CD8-positive, alpha-beta memory T cell (primary cell): ENCODE measurements at regions not wholly inside any gene's neighbourhood (a gene's known extent, or its start where the extent isn't known, plus 50 kb on each side); places are given as distances from the start of the nearest gene placed in this dataset.
"Not testable (repeated sequence)": the region's sequence is repeated elsewhere in the genome, so short reads cannot be mapped to it uniquely, and the experiment has no call there.

Experiments
- CTCF ChIA-PET: fragments of 350-600 bp; sonication (Branson Sonifier 250); formaldehyde crosslinking; loops from one replicate; lab custom pipeline; 2021; ENCODE audit warnings: antibody characterized with exemption; lab: Charles Lee
- POLR2A ChIA-PET: fragments of 350-600 bp; sonication (Branson Sonifier 250); formaldehyde crosslinking; loops from one replicate; lab custom pipeline; 2021; ENCODE audit warnings: antibody characterized with exemption; lab: Charles Lee
- DNase-seq, 5 donors: peaks; one replicate each; pipeline versions ENCODE4 v3.0.0 to v3.0.0-alpha.2; 2020 to 2022; ENCODE audit warnings: mixed read lengths in 1 of 5
- H3K27ac ChIP-seq: one replicate; pipeline ENCODE4 v1.7.0; 2013; ENCODE audit warnings: low read depth, mild to moderate bottlenecking, low read length, moderate library complexity
- H3K27me3 ChIP-seq: 2 replicates; pipeline ENCODE4 v1.7.0; 2013; ENCODE audit warnings: low read length, mild to moderate bottlenecking; ENCODE audit not compliant: insufficient read depth, poor library complexity, severe bottlenecking
- H3K36me3 ChIP-seq: 2 replicates; pipeline ENCODE4 v1.7.0; 2013; ENCODE audit warnings: mild to moderate bottlenecking, low read length, moderate library complexity; ENCODE audit not compliant: insufficient read depth
- H3K4me1 ChIP-seq: 2 replicates; pipeline ENCODE4 v1.7.0; 2013; ENCODE audit warnings: mild to moderate bottlenecking, low read length, moderate library complexity; ENCODE audit not compliant: insufficient read depth
- H3K4me3 ChIP-seq: 2 replicates; pipeline ENCODE4 v1.7.0; 2013; ENCODE audit warnings: mild to moderate bottlenecking, low read length
- H3K9me3 ChIP-seq: 2 replicates; pipeline ENCODE4 v1.7.0; 2013; ENCODE audit warnings: mild to moderate bottlenecking, low read length
- H3K27ac Mint-ChIP-seq, 8 donors: one replicate each; pipeline ENCODE4 v1.8.0; 2020 to 2021; ENCODE audit warnings: mixed read lengths in 8 of 8, mild to moderate bottlenecking in 6 of 8, inconsistent platforms in 3 of 8, moderate library complexity in 3 of 8
- H3K27me3 Mint-ChIP-seq, 2 donors: one replicate each; pipeline ENCODE4 v1.8.0; 2020 to 2021; ENCODE audit warnings: mixed read lengths in 2 of 2, mild to moderate bottlenecking in 1 of 2, moderate library complexity in 1 of 2
- H3K36me3 Mint-ChIP-seq, 3 donors: one replicate each; pipeline ENCODE4 v1.8.0; 2020 to 2021; ENCODE audit warnings: mixed read lengths in 3 of 3, inconsistent platforms in 1 of 3, mild to moderate bottlenecking in 1 of 3
- H3K4me1 Mint-ChIP-seq, 3 donors: one replicate each; pipeline ENCODE4 v1.8.0; 2020 to 2021; ENCODE audit warnings: mixed read lengths in 3 of 3, inconsistent platforms in 1 of 3, mild to moderate bottlenecking in 1 of 3
- H3K4me3 Mint-ChIP-seq, 7 donors: one replicate each; pipeline ENCODE4 v1.8.0; 2020 to 2021; ENCODE audit warnings: mixed read lengths in 7 of 7, mild to moderate bottlenecking in 6 of 7, moderate library complexity in 4 of 7, inconsistent platforms in 2 of 7
- H3K9me3 Mint-ChIP-seq, 5 donors: one replicate each; pipeline ENCODE4 v1.8.0; 2020 to 2022; ENCODE audit warnings: mixed read lengths in 5 of 5, mild to moderate bottlenecking in 3 of 5, moderate library complexity in 2 of 5, inconsistent platforms in 1 of 5

DNA sequence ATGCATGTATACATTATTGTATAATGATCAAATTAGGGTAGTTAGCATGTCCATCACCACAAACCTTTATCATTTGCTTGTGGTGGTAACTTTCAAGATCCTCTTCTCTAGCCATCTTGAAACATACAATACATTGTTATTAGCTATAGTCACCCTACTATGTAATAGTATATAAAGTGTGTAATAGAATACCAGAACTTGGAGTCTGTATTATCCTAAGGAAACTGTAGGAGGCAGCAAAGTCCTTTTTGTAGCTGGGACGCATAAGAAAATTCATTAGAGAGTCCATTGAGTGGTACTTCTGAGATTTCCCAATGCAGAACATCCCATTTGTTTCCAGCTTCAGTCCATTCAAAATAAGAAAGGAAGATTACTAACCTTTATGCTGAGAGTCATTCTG is 325.9 kb upstream of the LRFN5 start:
- Mint-ChIP-seq H3K4me1 (no peaks in the 10 kb centered on the region), H3K27me3 (no peaks in the 10 kb centered on the region), H3K4me3 (no peak overlapping the region), H3K27ac (no peak overlapping the region), H3K36me3 (no peaks in the 10 kb centered on the region), H3K9me3 (peaks cover 2 to 23% (median 9%) of the 10 kb centered on the region in 5 donors)
- ChIA-PET CTCF (no interaction called here), POLR2A (no interaction called here)
- H3K4me3 ChIP-seq = no peak overlapping the region
- no peaks in the 10 kb centered on the region for H3K36me3 ChIP-seq
- H3K27ac ChIP-seq = no peak overlapping the region
- H3K9me3 ChIP-seq = no peaks in the 10 kb centered on the region
- no peak for DNase-seq
- no peaks in the 10 kb centered on the region for H3K4me1 ChIP-seq
- no peaks in the 10 kb centered on the region for H3K27me3 ChIP-seq

DNA sequence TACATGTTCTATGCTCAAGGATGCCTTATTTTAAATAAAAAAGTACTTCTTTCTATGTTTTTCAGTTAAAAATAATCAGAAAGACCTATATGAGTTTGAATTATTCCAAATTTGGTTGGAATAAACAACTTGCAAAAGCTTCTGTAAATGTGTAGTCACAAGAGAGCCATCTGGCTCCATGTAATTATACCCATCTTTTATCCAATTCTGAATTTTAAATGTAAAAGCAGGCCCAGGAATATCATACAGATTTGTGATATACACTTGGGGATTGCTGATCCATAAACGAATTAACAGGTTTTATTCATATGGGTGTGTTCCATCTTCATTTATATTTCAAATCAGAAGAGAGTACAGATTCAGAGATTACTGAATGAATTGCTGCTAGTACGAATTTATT is 329.2 kb upstream of the LRFN5 start:
- POLR2A ChIA-PET = no interaction called here

DNA sequence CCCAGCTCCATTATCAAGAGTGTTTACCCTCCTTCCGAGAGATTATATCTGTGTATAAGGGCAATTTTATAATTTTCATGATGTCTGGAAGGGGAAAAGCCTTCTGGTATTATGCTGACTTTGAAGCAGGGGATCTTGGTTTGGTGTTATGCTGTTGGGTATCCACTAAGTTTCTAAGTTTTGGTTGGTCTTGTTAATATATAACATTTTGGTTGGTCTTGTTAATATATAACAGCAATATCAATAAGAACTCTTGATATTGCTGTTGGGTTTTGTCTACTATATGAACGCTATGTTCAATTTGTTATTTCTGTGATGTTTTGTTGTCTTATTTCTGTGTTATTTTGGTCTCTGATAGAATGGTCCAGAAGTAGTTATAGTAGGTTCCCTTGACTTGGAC is 349.2 kb upstream of the LRFN5 start:
- Mint-ChIP-seq H3K36me3 (no peaks in the 10 kb centered on the region), H3K4me1 (no peaks in the 10 kb centered on the region), H3K4me3 (no peak overlapping the region), H3K9me3 (peaks cover 0 to 4% (median 2%) of the 10 kb centered on the region in 5 donors), H3K27ac (no peak overlapping the region), H3K27me3 (no peaks in the 10 kb centered on the region)
- Histone ChIP-seq H3K36me3 (no peaks in the 10 kb centered on the region), H3K4me3 (no peak overlapping the region), H3K9me3 (no peaks in the 10 kb centered on the region), H3K4me1 (no peaks in the 10 kb centered on the region), H3K27me3 (no peaks in the 10 kb centered on the region), H3K27ac (no peak overlapping the region)
- ChIA-PET CTCF (no interaction called here), POLR2A (no interaction called here)
- no peak for DNase-seq

More for the DNA sequence above, 329.2 kb upstream of the LRFN5 start:
- no peak for DNase-seq
- H3K27ac Mint-ChIP-seq = no peak overlapping the region
- H3K4me3 ChIP-seq = no peak overlapping the region
- H3K4me1 Mint-ChIP-seq = no peaks in the 10 kb centered on the region
- H3K36me3 ChIP-seq = no peaks in the 10 kb centered on the region
- H3K4me1 ChIP-seq = no peaks in the 10 kb centered on the region
- no peaks in the 10 kb centered on the region for H3K27me3 ChIP-seq
- CTCF ChIA-PET = no interaction called here
- H3K9me3 Mint-ChIP-seq = peaks cover 0 to 14% (median 9%) of the 10 kb centered on the region in 5 donors
- H3K9me3 ChIP-seq = no peaks in the 10 kb centered on the region
- no peaks in the 10 kb centered on the region for H3K36me3 Mint-ChIP-seq
- no peaks in the 10 kb centered on the region for H3K27me3 Mint-ChIP-seq
- H3K27ac ChIP-seq = no peak overlapping the region
- no peak overlapping the region for H3K4me3 Mint-ChIP-seq

DNA sequence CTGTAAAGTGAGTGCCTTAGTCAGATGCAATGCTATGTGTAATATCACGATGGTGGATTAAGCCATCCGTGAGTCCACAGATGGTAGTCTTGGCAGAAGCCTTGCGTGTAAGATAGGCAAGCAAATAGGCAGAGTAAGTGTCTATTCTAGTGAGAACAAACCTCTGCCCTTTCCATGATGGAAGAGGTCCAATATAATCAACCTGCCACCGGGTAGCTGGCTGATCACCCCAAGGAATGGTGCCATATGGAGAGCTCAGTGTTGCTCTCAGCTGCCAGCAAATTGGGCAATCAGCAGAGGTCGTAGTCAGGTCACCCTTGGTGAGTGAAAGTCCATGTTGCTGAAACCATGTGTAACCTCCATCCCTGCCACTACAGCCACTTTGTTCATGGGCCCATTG is 371.2 kb upstream of the LRFN5 start:
- H3K27me3 ChIP-seq = no peaks in the 10 kb centered on the region
- no peaks in the 10 kb centered on the region for H3K4me1 ChIP-seq
- H3K36me3 ChIP-seq = no peaks in the 10 kb centered on the region
- no peak overlapping the region for H3K4me3 Mint-ChIP-seq
- H3K4me3 ChIP-seq = no peak overlapping the region
- H3K36me3 Mint-ChIP-seq = no peaks in the 10 kb centered on the region
- DNase-seq = no peak
- ChIA-PET CTCF (no interaction called here), POLR2A (no interaction called here)
- no peaks in the 10 kb centered on the region for H3K9me3 ChIP-seq
- no peak overlapping the region for H3K27ac ChIP-seq
- no peaks in the 10 kb centered on the region for H3K4me1 Mint-ChIP-seq
- H3K9me3 Mint-ChIP-seq = peaks cover 0 to 3% (median 0%) of the 10 kb centered on the region in 5 donors
- H3K27me3 Mint-ChIP-seq = no peaks in the 10 kb centered on the region
- no peak overlapping the region for H3K27ac Mint-ChIP-seq

DNA sequence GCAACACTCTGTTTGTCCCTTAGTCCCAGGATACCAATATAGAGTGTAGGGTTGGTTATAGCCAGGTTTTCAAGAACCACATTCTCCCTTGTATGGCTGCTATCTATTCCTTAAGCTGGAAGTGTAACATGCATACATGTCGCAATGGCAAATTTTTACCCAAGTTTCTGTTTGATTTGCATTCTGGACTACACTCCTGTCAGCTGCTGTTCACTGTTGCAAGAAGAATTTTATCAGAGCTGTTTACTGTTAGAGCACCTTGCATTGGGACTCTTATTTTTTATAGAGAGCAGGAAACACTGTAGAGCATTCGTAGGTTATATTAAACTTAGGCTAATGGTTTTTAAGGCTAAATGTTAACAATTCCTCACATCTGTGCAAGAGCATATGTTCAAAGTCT is 376.0 kb upstream of the LRFN5 start:
- Mint-ChIP-seq H3K36me3 (no peaks in the 10 kb centered on the region), H3K9me3 (peaks cover 0 to 5% (median 0%) of the 10 kb centered on the region in 5 donors), H3K27ac (no peak overlapping the region), H3K27me3 (no peaks in the 10 kb centered on the region), H3K4me3 (no peak overlapping the region), H3K4me1 (no peaks in the 10 kb centered on the region)
- no peak overlapping the region for H3K27ac ChIP-seq
- no peak for DNase-seq
- ChIA-PET POLR2A (no interaction called here), CTCF (no interaction called here)
- H3K9me3 ChIP-seq = no peaks in the 10 kb centered on the region
- no peaks in the 10 kb centered on the region for H3K36me3 ChIP-seq
- no peak overlapping the region for H3K4me3 ChIP-seq
- H3K27me3 ChIP-seq = no peaks in the 10 kb centered on the region
- H3K4me1 ChIP-seq = no peaks in the 10 kb centered on the region

DNA sequence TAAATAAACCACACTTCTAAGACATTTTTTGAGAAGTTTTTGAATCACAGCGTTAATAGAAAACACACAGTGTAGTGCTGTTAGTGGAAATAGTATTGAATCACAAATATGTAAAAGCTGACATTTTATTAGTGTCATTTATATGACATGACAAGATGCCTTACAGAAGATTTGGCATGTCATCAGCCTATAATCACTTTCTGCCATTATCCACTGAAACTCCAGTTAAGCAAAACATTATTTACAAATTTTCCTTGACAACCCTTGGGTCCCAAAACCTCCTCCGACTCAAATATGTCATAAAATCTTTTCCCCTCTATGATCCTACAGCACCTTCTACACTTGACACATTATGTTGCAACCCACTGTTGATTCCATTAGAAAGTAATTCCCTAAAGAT is 376.9 kb upstream of the LRFN5 start:
- H3K9me3 Mint-ChIP-seq = peaks cover 0 to 5% (median 0%) of the 10 kb centered on the region in 5 donors
- no peaks in the 10 kb centered on the region for H3K36me3 Mint-ChIP-seq
- ChIA-PET CTCF (no interaction called here), POLR2A (no interaction called here)
- Histone ChIP-seq H3K4me1 (no peaks in the 10 kb centered on the region), H3K27me3 (no peaks in the 10 kb centered on the region), H3K9me3 (no peaks in the 10 kb centered on the region), H3K27ac (no peak overlapping the region), H3K36me3 (no peaks in the 10 kb centered on the region), H3K4me3 (no peak overlapping the region)
- H3K4me1 Mint-ChIP-seq = no peaks in the 10 kb centered on the region
- H3K4me3 Mint-ChIP-seq = no peak overlapping the region
- DNase-seq = no peak
- H3K27ac Mint-ChIP-seq = no peak overlapping the region
- H3K27me3 Mint-ChIP-seq = no peaks in the 10 kb centered on the region

DNA sequence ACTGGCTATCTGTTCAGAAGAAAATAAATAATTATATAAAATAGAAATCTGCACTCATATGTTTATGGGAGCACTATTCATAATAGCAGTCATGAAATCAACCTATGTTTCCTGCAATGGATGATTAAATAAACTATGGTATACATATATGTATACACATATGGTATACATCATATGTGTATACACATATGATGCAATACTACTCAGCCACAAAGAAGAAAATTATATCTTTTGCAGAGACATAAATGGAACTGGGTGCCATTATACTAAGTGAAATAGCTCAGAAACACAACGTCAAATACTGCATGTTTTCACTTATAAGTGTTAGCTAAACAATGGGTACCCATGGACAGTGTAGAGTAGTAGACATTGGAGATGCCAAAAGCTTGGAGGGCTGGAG is 381.2 kb upstream of the LRFN5 start:
- ChIA-PET CTCF (no interaction called here), POLR2A (no interaction called here)
- no peak for DNase-seq
- Mint-ChIP-seq H3K4me3 (no peak overlapping the region), H3K27me3 (no peaks in the 10 kb centered on the region), H3K9me3 (peaks cover 0 to 5% (median 0%) of the 10 kb centered on the region in 5 donors), H3K4me1 (no peaks in the 10 kb centered on the region), H3K27ac (no peak overlapping the region), H3K36me3 (no peaks in the 10 kb centered on the region)
- Histone ChIP-seq H3K36me3 (no peaks in the 10 kb centered on the region), H3K4me1 (no peaks in the 10 kb centered on the region), H3K27ac (no peak overlapping the region), H3K9me3 (no peaks in the 10 kb centered on the region), H3K4me3 (no peak overlapping the region), H3K27me3 (no peaks in the 10 kb centered on the region)

DNA sequence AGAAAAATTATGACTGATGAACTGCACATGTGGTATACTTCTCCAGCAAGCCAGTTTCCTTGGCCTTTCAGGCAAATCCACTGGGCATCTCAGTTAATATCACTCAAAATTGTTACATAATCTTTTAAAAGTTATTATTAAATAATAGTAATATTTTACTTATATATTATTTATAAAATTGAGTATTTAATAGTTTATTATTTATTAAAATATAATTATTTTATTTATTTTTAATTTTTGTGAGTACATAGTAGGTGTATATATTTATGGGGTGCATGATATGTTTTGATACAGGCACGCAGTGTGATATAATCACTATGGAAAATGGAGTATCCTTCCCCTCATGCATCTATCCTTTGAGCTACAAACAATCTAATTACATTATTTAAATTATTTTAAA is 384.1 kb upstream of the LRFN5 start:
- POLR2A ChIA-PET = no interaction called here
- no peak for DNase-seq
- Histone ChIP-seq H3K27ac (no peak overlapping the region), H3K27me3 (no peaks in the 10 kb centered on the region), H3K9me3 (no peaks in the 10 kb centered on the region), H3K4me3 (no peak overlapping the region), H3K36me3 (no peaks in the 10 kb centered on the region), H3K4me1 (no peaks in the 10 kb centered on the region)
- no peaks in the 10 kb centered on the region for H3K27me3 Mint-ChIP-seq
- CTCF ChIA-PET = no interaction called here
- peaks cover 0 to 12% (median 8%) of the 10 kb centered on the region in 5 donors for H3K9me3 Mint-ChIP-seq
- no peaks in the 10 kb centered on the region for H3K36me3 Mint-ChIP-seq
- no peaks in the 10 kb centered on the region for H3K4me1 Mint-ChIP-seq
- no peak overlapping the region for H3K27ac Mint-ChIP-seq
- H3K4me3 Mint-ChIP-seq = no peak overlapping the region

DNA sequence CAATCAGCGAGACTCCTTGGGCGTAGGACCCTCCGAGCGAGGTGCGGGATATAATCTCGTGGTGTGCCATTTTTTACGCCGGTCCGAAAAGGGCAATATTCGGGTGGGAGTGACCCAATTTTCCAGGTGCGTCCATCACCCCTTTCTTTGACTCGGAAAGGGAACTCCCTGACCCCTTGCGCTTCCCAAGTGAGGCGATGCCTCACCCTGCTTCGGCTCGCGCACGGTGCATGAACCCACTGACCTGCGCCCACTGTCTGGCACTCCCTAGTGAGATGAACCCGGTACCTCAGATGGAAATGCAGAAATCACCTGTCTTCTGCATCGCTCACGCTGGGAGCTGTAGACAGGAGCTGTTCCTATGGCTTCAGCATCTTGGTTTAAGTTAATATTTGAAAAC is 391.7 kb upstream of the LRFN5 start:
- H3K4me1 Mint-ChIP-seq, POLR2A ChIA-PET, H3K27ac Mint-ChIP-seq, H3K4me3 ChIP-seq, CTCF ChIA-PET, H3K27me3 Mint-ChIP-seq, H3K4me3 Mint-ChIP-seq, H3K36me3 ChIP-seq, H3K27me3 ChIP-seq, H3K27ac ChIP-seq, H3K9me3 ChIP-seq, H3K36me3 Mint-ChIP-seq, H3K4me1 ChIP-seq, DNase-seq: not testable (repeated sequence)
- H3K9me3 Mint-ChIP-seq = peaks cover 4 to 14% (median 8%) of the 10 kb centered on the region in 5 donors
